ENCODE measurements at regions not wholly inside any gene's neighbourhood (a gene's known extent, or its start where the extent isn't known, plus 50 kb on each side); places are given as distances from the start of the nearest gene placed in this dataset.

- CTCF ChIA-PET = no interaction called here
- H3K79me2 ChIP-seq (ENCODE audit: insufficient read depth, low read length) = no peaks in the 10 kb centered on the region
- H3K4me2 ChIP-seq (ENCODE audit: low read length) = no peak overlapping the region
- H3K9ac ChIP-seq (ENCODE audit: low read length) = no peak overlapping the region
- no peaks in the 10 kb centered on the region for H3K9me2 ChIP-seq (ENCODE audit: insufficient read depth)
- ATAC-seq = no peak
- H4K20me1 ChIP-seq (ENCODE audit: insufficient read depth) = no peaks in the 10 kb centered on the region
- H3K27me3 ChIP-seq (ENCODE audit: insufficient read depth, low read length) = peaks cover 16% of the 10 kb centered on the region
- POLR2A ChIA-PET = interaction anchor here (0.7 kb wide), 1 partner anchor 130 kb away, joined by 3 read pairs; no protein-coding TSS in a partner anchor
- no TSS peak for BruUV-seq (replicated peaks)
- no peak overlapping the region for H3K27ac ChIP-seq (ENCODE audit: low read depth, low read length)
- H2AFZ ChIP-seq (ENCODE audit: low read depth, low read length, poor library complexity, severe bottlenecking) = no peak overlapping the region
- intact Hi-C loops (cut with micrococcal nuclease) = no loop called here
- no peak for DNase-seq (ENCODE audit: low read depth, low spot score)
- no peaks in the 10 kb centered on the region for H3K36me3 ChIP-seq (ENCODE audit: control insufficient read depth in 1 of 2, insufficient read depth in 2 of 2, low read length in 2 of 2)
- no peaks in the 10 kb centered on the region for H3K9me3 ChIP-seq (ENCODE audit: control insufficient read depth in 1 of 2, insufficient read depth in 1 of 2, low read depth in 1 of 2, low read length in 2 of 2)
- RAD21 ChIA-PET (ENCODE audit: low non-redundant PET in 1 of 2, low total read pairs in 2 of 2, uncharacterized antibody in 2 of 2, unreplicated experiment in 2 of 2) = no interaction called here
- no peak overlapping the region for H3K4me3 ChIP-seq (replicated peaks in 1 of 2; ENCODE audit: low read depth in 1 of 2, low read length in 2 of 2)
- no peaks in the 10 kb centered on the region for H3K4me1 ChIP-seq (ENCODE audit: control insufficient read depth in 1 of 2, insufficient read depth in 2 of 2, low read length in 2 of 2)
- TF ChIP-seq REST (IDR thresholded peaks at IDR 0.05; ENCODE audit: low read depth) (no peak), ATF3 (IDR thresholded peaks at IDR 0.05) (no peak), ELF1 (IDR thresholded peaks at IDR 0.05; ENCODE audit: borderline replicate concordance, low read depth) (no peak)
- TF ChIP-seq, protein P1, sequence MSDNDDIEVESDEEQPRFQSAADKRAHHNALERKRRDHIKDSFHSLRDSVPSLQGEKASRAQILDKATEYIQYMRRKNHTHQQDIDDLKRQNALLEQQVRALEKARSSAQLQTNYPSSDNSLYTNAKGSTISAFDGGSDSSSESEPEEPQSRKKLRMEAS (IDR thresholded peaks at IDR 0.05) = no peak
Measured at GRCh38 chr10:117631276-117632145, 89.0 kb downstream of the EMX2 start.
